ENCODE measurements at regions not wholly inside any gene's neighbourhood (a gene's known extent, or its start where the extent isn't known, plus 50 kb on each side); places are given as distances from the start of the nearest gene placed in this dataset.

DNA sequence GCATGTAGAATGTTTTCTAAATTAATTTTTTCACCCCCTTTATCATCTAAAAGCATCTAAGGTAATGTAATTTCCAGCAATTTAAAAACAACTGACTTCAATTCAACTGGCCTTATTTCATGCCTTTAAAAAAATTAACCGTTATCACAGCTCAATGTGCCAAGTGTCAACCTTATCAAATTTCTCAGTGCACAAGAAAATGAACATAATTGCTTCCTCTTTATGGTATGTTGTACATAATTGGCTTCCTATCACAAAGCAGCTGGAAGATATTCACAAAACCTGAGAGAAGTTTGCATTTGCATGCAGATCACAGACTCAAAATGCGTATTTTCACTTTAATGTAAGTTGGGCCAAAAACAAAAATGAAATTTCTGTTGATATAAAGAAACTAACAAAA, 966.4 kb downstream of the GRM8 start:
- Histone ChIP-seq H3K4me1 (ENCODE audit: control insufficient read depth, extremely low read depth, insufficient read depth, low read length) (no peaks in the 10 kb centered on the region), H3K27me3 (ENCODE audit: control insufficient read depth, extremely low read depth, insufficient read depth, low read length) (no peaks in the 10 kb centered on the region), H2AFZ (ENCODE audit: control insufficient read depth, low read length) (no peak overlapping the region), H3K4me2 (ENCODE audit: control insufficient read depth, extremely low read depth, insufficient read depth, low read depth, low read length) (no peak overlapping the region), H3K79me2 (ENCODE audit: control insufficient read depth, insufficient read depth, low read length) (no peaks in the 10 kb centered on the region), H3K4me3 (ENCODE audit: control insufficient read depth in 2 of 3, extremely low read depth in 1 of 3, insufficient read depth in 2 of 3, low read depth in 1 of 3, low read length in 3 of 3) (no peak overlapping the region), H3K27ac (ENCODE audit: control insufficient read depth, insufficient read depth, low read length) (no peak overlapping the region), H3K9me3 (ENCODE audit: control insufficient read depth, low read depth, low read length) (no peaks in the 10 kb centered on the region), H3K36me3 (ENCODE audit: control insufficient read depth in 2 of 2, extremely low read depth in 1 of 2, insufficient read depth in 2 of 2, low read length in 2 of 2) (no peaks in the 10 kb centered on the region), H3K9me1 (ENCODE audit: control insufficient read depth, extremely low read depth, insufficient read depth, low read length) (no peaks in the 10 kb centered on the region), H3K9ac (ENCODE audit: control insufficient read depth, extremely low read depth, insufficient read depth, low read length) (no peak overlapping the region), H4K20me1 (ENCODE audit: control insufficient read depth, extremely low read depth, insufficient read depth, low read length) (no peaks in the 10 kb centered on the region)
- no peak for DNase-seq (ENCODE audit: low read depth, low spot score)
- dilution Hi-C loops (cut with MboI; ENCODE audit: extremely low pct_ligation_motif_present, low sequenced_read_pairs) = no loop called here
- TF ChIP-seq, protein P1, sequence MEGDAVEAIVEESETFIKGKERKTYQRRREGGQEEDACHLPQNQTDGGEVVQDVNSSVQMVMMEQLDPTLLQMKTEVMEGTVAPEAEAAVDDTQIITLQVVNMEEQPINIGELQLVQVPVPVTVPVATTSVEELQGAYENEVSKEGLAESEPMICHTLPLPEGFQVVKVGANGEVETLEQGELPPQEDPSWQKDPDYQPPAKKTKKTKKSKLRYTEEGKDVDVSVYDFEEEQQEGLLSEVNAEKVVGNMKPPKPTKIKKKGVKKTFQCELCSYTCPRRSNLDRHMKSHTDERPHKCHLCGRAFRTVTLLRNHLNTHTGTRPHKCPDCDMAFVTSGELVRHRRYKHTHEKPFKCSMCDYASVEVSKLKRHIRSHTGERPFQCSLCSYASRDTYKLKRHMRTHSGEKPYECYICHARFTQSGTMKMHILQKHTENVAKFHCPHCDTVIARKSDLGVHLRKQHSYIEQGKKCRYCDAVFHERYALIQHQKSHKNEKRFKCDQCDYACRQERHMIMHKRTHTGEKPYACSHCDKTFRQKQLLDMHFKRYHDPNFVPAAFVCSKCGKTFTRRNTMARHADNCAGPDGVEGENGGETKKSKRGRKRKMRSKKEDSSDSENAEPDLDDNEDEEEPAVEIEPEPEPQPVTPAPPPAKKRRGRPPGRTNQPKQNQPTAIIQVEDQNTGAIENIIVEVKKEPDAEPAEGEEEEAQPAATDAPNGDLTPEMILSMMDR (optimal IDR thresholded peaks at IDR 0.05 in 1 of 3, IDR thresholded peaks at IDR 0.05 in 1 of 3, conservative IDR thresholded peaks at IDR 0.05 in 1 of 3; ENCODE audit: extremely low read depth in 1 of 3, insufficient read depth in 2 of 3, low read length in 3 of 3) = no peak
- no peak for TF ChIP-seq EZH2 (IDR thresholded peaks at IDR 0.05; ENCODE audit: low read length)
- FAIRE-seq = no peak

DNA sequence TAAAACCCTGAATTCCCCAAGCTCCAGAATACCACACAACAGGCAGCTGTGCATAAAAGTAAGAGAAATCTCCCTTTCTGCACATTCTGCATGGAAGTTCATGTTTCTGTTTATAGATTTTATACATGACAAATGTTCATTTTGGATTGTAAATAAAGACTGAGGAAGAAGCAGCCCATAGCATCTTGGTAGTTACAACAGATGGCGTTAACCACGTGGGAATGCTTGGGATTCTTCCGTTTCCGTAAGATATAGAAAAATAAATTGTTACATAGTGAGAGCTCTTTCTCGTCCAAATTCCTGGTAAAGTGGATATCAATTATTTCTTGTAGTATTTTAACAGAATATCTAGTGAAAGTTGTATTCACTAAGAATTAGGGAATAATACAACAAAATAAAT, 1016.5 kb downstream of the GRM8 start:
- no peaks in the 10 kb centered on the region for H3K9me1 ChIP-seq (ENCODE audit: control insufficient read depth, extremely low read depth, insufficient read depth, low read length)
- H3K4me1 ChIP-seq (ENCODE audit: control insufficient read depth, extremely low read depth, insufficient read depth, low read length) = no peaks in the 10 kb centered on the region
- FAIRE-seq (no peak), DNase-seq (ENCODE audit: low read depth, low spot score) (no peak)
- H3K36me3 ChIP-seq (ENCODE audit: control insufficient read depth in 2 of 2, extremely low read depth in 1 of 2, insufficient read depth in 2 of 2, low read length in 2 of 2) = no peaks in the 10 kb centered on the region
- no peaks in the 10 kb centered on the region for H3K27me3 ChIP-seq (ENCODE audit: control insufficient read depth, extremely low read depth, insufficient read depth, low read length)
- H3K79me2 ChIP-seq (ENCODE audit: control insufficient read depth, insufficient read depth, low read length) = no peaks in the 10 kb centered on the region
- dilution Hi-C loops (cut with MboI; ENCODE audit: extremely low pct_ligation_motif_present, low sequenced_read_pairs) = no loop called here
- H3K9me3 ChIP-seq (ENCODE audit: control insufficient read depth, low read depth, low read length) = no peaks in the 10 kb centered on the region
- H4K20me1 ChIP-seq (ENCODE audit: control insufficient read depth, extremely low read depth, insufficient read depth, low read length) = no peaks in the 10 kb centered on the region
- TF ChIP-seq, protein P1 (optimal IDR thresholded peaks at IDR 0.05 in 1 of 3, IDR thresholded peaks at IDR 0.05 in 1 of 3, conservative IDR thresholded peaks at IDR 0.05 in 1 of 3; ENCODE audit: extremely low read depth in 1 of 3, insufficient read depth in 2 of 3, low read length in 3 of 3) = no peak
- no peak for TF ChIP-seq EZH2 (IDR thresholded peaks at IDR 0.05; ENCODE audit: low read length)
- no peak overlapping the region for H3K4me2 ChIP-seq (ENCODE audit: control insufficient read depth, extremely low read depth, insufficient read depth, low read depth, low read length)
- H2AFZ ChIP-seq (ENCODE audit: control insufficient read depth, low read length) = no peak overlapping the region
- H3K27ac ChIP-seq (ENCODE audit: control insufficient read depth, insufficient read depth, low read length) = no peak overlapping the region
- no peak overlapping the region for H3K9ac ChIP-seq (ENCODE audit: control insufficient read depth, extremely low read depth, insufficient read depth, low read length)
- H3K4me3 ChIP-seq (ENCODE audit: control insufficient read depth in 2 of 3, extremely low read depth in 1 of 3, insufficient read depth in 2 of 3, low read depth in 1 of 3, low read length in 3 of 3) = no peak overlapping the region

Data from keratinocyte (primary cell).